ENCODE measurements at regions not wholly inside any gene's neighbourhood (a gene's known extent, or its start where the extent isn't known, plus 50 kb on each side); places are given as distances from the start of the nearest gene placed in this dataset.

- TF ChIP-seq CTCF (conservative IDR thresholded peaks at IDR 0.05; ENCODE audit: low read length), result no peak
- no peak for DNase-seq (ENCODE audit: low read depth)
- no peak overlapping the region for H3K4me3 ChIP-seq (ENCODE audit: low read length)
Measured at GRCh38 chr10:8811201-8811600, 756.7 kb downstream of the GATA3 start.

- no peak for TF ChIP-seq CTCF (conservative IDR thresholded peaks at IDR 0.05; ENCODE audit: low read length)
- H3K4me3 ChIP-seq (ENCODE audit: low read length), result no peak overlapping the region
- DNase-seq (ENCODE audit: low read depth), result no peak
Measured at GRCh38 chr10:8815969-8816368, 761.5 kb downstream of the GATA3 start.

DNA sequence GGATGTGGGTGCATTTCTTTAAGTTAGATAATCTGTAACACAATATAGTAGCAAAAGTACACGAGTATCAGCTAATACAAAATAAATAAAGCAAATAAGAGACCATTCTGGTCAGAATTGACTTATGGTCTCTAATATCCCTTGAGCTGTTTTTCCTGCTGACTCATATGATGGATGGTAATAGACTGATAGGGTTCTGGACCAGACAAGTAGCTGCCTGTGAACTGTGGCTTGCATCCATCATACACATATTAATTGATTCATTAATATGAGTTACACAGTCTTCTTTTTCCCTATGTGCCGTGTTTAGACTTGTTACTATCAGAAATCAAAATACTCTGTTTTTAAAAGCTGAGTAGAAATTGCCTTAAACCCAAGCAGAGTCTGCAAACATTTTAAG is 762.8 kb downstream of the GATA3 start:
- no peak for DNase-seq (ENCODE audit: low read depth)
- TF ChIP-seq CTCF (conservative IDR thresholded peaks at IDR 0.05; ENCODE audit: low read length), result no peak
- H3K4me3 ChIP-seq (ENCODE audit: low read length), result no peak overlapping the region

DNA sequence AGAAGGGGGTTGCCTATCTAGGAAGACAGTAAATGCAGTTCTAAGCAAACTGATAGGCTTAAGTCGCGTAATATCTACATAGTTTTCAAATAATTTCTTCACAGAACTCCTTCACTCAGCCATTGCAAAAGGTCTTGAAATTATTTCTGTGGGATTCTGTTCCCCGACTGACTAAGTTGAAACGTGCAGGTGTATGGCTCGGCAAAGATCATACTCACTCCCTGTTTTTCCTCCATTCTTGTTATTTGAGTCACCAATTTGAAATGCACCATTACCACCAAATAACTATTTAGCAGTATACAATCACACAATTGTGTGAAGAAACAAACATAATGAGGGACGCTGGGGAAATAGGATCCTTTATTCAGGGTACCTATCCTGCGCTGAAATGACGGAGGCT is 771.1 kb downstream of the GATA3 start:
- no peak for DNase-seq (ENCODE audit: low read depth)
- no peak overlapping the region for H3K4me3 ChIP-seq (ENCODE audit: low read length)
- no peak for TF ChIP-seq CTCF (conservative IDR thresholded peaks at IDR 0.05; ENCODE audit: low read length)

DNA sequence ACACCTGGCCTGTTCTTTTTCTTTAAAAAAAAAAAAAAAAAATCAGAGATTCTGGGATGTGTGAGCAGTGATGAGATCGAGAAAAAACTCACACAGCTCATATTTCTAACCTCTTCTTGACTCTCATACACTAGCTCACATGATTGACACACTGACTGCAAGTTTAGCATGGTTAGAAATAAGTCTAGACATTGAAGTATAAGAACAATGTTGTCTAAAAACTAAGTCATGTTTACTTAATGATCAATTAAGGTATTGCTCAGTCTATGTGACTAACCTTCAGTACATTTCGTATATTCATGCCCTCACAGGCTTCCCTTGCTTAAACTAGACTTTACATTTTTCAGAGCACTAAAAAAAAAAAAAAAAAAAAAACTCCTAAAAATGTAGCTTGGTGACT is 775.1 kb downstream of the GATA3 start:
- no peak for DNase-seq (ENCODE audit: low read depth)
- TF ChIP-seq CTCF (conservative IDR thresholded peaks at IDR 0.05; ENCODE audit: low read length), result no peak
- no peak overlapping the region for H3K4me3 ChIP-seq (ENCODE audit: low read length)

GRCh38 chr10:8830048-8830447 is 775.6 kb downstream of the GATA3 start:
- TF ChIP-seq CTCF (conservative IDR thresholded peaks at IDR 0.05; ENCODE audit: low read length), result no peak
- no peak overlapping the region for H3K4me3 ChIP-seq (ENCODE audit: low read length)
- no peak for DNase-seq (ENCODE audit: low read depth)

DNA sequence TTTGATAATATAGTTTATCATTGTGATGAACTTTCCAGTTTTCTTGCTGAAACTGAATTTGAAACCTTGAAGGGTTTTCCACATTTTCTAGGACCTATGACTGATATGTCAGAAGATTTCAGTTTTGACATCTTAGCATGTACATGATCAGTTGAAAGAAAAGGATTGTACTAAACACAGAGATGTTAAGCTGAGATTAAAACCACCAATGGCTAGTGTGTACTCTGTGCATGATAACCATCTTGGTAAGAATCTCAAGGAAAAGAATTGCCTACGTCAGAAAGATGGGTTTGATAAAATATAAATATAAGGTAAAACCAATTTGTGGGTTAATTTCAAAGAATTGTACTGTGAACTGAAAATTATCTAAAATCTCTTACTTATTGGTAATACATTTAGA is 776.4 kb downstream of the GATA3 start:
- no peak overlapping the region for H3K4me3 ChIP-seq (ENCODE audit: low read length)
- no peak for TF ChIP-seq CTCF (conservative IDR thresholded peaks at IDR 0.05; ENCODE audit: low read length)
- no peak for DNase-seq (ENCODE audit: low read depth)

Measured in AG10803 (cell line).